GM12865 (cell line): ENCODE measurements at regions not wholly inside any gene's neighbourhood (a gene's known extent, or its start where the extent isn't known, plus 50 kb on each side); places are given as distances from the start of the nearest gene placed in this dataset.

ENCODE experiments used
- DNase-seq: peaks from one replicate; pipeline ENCODE4 v3.0.0; 2010; ENCODE audit warnings: low read depth
- H3K4me3 ChIP-seq: 2 replicates; pipeline ENCODE4 v1.5.1; 2011; ENCODE audit warnings: mild to moderate bottlenecking, low read depth, low read length, control low read depth
- TF ChIP-seq, protein P1 (sequence below): IDR thresholded peaks from 2 replicates; pipeline ENCODE4 v1.5.1; 2011; ENCODE audit warnings: low read length, control low read depth, low read depth, inconsistent platforms; ENCODE audit not compliant: insufficient read depth; ENCODE audit errors: missing control alignments

DNA sequence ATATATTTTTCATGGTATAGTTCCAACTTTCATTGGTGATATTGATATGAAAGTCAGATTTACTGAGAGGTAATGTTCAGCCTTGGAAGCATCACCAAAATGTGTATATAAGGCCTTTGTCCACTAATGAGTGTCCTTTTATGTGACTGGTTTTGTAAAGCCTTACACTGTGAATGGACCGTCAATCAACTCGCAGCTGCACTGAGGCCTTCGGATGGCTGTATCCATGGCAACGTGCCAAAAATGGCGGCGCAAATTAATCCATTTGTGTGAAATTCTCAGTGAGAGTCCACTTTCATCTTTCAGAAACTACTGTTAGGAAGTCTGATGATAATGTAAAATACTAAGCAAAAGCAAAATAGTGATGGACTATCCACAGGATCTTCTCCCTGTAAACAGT lies 131.7 kb downstream of the SPCS3 start:
- TF ChIP-seq, protein P1, sequence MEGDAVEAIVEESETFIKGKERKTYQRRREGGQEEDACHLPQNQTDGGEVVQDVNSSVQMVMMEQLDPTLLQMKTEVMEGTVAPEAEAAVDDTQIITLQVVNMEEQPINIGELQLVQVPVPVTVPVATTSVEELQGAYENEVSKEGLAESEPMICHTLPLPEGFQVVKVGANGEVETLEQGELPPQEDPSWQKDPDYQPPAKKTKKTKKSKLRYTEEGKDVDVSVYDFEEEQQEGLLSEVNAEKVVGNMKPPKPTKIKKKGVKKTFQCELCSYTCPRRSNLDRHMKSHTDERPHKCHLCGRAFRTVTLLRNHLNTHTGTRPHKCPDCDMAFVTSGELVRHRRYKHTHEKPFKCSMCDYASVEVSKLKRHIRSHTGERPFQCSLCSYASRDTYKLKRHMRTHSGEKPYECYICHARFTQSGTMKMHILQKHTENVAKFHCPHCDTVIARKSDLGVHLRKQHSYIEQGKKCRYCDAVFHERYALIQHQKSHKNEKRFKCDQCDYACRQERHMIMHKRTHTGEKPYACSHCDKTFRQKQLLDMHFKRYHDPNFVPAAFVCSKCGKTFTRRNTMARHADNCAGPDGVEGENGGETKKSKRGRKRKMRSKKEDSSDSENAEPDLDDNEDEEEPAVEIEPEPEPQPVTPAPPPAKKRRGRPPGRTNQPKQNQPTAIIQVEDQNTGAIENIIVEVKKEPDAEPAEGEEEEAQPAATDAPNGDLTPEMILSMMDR: no peak
- DNase-seq: no peak

DNA sequence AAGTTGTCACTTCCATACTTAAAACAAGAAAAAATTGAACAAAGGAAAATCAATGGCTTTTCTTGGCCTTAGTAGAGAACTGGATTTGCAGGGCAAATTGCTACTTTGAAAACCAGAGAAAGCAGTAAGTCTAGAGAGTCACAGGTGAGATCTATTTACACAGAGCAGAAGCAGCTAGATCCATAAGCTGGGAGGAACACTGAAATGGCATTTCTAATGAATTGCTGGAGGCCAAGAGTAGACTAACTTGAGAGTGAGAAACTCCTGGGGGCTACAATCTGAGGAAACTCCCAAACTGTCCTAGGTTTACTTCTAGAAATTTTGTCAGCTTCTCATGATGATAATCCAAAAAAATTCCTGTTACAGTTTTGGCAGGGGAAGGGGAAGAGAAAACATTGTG lies 133.3 kb downstream of the SPCS3 start:
- no peak for DNase-seq
- TF ChIP-seq, protein P1: no peak
- no peak overlapping the region for H3K4me3 ChIP-seq

More for the DNA sequence above, 131.7 kb downstream of the SPCS3 start:
- H3K4me3 ChIP-seq: no peak overlapping the region

DNA sequence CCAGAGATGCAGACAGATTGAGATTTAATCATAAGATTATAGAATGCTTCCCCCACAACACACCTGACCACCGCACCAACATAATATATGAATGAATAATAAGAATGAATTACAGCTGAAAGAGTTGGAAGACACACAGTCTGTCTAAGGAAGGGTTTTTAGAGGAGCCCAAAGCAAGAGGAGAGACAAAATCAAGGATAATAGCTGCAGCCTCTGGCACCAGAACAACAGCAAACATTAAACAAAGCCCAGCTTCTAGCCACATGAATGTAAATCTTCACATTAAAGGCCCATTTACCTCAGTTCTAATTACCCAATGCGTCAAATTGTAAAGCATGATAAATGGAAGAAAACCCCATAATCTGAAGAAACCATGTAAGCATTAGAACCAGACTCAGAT lies 133.9 kb downstream of the SPCS3 start:
- no peak for DNase-seq
- TF ChIP-seq, protein P1: no peak

DNA sequence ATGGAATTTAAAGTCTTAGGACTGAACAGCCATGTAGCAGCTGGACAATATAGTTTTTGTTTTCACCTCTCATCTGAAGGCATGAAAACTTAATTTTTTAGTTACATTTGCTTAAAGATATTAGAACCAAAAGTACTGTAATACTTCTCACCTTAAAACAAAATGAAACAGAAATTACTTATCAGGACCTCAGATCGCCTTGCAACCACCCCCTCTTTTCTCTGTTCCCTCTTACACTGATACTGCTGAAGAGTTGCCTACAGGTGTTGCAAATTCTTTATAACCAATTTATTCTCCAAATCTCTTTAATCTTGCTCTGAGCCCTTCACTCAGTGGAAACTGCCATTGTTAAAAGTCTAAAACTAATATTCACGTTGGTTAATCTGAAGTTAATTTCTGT lies 145.0 kb downstream of the SPCS3 start:
- H3K4me3 ChIP-seq: no peak overlapping the region
- TF ChIP-seq, protein P1: no peak
- peak; percentile 41 for DNase-seq

More for the DNA sequence above, 133.9 kb downstream of the SPCS3 start:
- H3K4me3 ChIP-seq: no peak overlapping the region

DNA sequence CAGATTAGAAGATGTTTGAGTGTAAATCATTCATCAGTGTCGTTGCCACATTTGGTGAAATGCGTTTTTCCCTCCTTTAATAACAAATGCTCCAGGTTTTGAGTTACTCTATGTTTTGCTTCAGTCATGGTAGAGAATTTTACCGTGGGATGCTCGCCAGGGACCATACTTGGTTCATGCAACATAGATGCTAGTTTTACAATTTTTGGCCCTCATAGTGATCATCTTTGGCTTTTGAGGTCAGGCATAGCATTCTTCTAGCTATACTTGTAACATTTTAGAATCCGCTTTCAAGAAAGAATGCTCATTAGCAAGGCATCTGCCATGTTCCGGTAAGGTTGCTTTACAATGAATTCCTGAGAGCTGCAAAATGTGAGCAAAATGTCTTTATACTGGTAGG lies 147.2 kb downstream of the SPCS3 start:
- TF ChIP-seq, protein P1: no peak
- H3K4me3 ChIP-seq: no peak overlapping the region
- no peak for DNase-seq

DNA sequence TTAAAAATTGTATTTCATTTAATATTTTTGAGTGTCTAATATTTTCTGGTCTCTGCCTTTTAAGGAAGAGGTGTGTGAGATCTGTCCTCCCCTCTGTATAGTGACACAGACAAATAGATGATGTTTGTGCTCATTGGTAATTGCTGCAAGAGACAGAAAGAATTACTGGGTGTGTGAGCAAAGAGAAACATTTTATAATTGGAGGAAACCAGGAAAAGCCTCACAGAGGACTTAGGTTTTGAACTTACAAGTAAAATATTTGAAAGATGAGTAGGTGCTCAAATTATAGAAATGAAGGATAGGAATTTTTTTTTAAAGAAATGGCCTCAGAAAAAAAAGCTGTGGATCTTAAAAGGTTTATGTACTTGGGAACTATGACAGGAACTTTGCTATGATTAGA lies 149.8 kb downstream of the SPCS3 start:
- H3K4me3 ChIP-seq: no peak overlapping the region
- no peak for DNase-seq
- TF ChIP-seq, protein P1: no peak

DNA sequence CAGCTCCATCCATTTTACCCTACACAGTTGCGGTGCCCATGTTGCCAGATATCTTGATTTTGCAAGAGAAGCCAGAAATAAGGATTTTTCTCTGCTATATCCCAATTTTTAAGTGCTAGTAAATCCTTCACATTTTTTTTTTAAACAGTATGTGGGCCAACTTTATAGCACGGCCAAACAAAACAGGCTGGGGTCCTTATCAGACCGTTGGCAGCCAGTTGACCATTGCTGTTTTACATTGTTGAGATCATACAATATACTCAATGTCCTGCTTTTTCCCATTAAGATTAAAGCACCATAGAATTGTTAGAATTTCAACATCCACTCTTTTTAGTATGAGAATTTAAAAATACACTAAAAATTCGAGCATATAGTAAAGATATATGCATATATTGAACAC lies 150.9 kb downstream of the SPCS3 start:
- TF ChIP-seq, protein P1: no peak
- no peak overlapping the region for H3K4me3 ChIP-seq

More for the DNA sequence above, 150.9 kb downstream of the SPCS3 start:
- no peak for DNase-seq
